Esophagus muscularis mucosa (tissue), 4 donors: ENCODE measurements at regions not wholly inside any gene's neighbourhood (a gene's known extent, or its start where the extent isn't known, plus 50 kb on each side); places are given as distances from the start of the nearest gene placed in this dataset.

Experiments
- DNase-seq: peaks from one replicate; pipeline ENCODE4 v3.0.0-alpha.2; 2017; ENCODE audit errors: extremely low spot score
- H3K27ac ChIP-seq, 4 donors: fragments of 200-600 bp; sonication (generic); replicated peaks in 1 of 4; 1 replicate in 3 of 4; 2 replicates in 1 of 4; pipeline ENCODE4 v1.5.1; 2016 to 2019; ENCODE audit warnings: mild to moderate bottlenecking in 1 of 4
- H3K27me3 ChIP-seq, 4 donors: fragments of 200-600 bp; sonication (generic); one replicate each; pipeline versions ENCODE4 v1.5.1 to v1.6.0; 2016 to 2019
- H3K36me3 ChIP-seq, 4 donors: fragments of 200-600 bp; sonication (generic); one replicate each; pipeline ENCODE4 v1.5.1; 2016 to 2019
- H3K4me1 ChIP-seq, 4 donors: fragments of 200-600 bp; sonication (generic); one replicate each; pipeline ENCODE4 v1.5.1; 2016 to 2019
- H3K4me3 ChIP-seq, 4 donors: fragments of 200-600 bp; sonication (generic); 1 replicate in 2 of 4; 2 replicates in 2 of 4; pipeline ENCODE4 v1.5.1; 2016 to 2019; ENCODE audit warnings: mild to moderate bottlenecking in 4 of 4, moderate library complexity in 1 of 4
- H3K9me3 ChIP-seq, 4 donors: fragments of 200-600 bp; sonication (generic); 1 replicate in 3 of 4; 2 replicates in 1 of 4; pipeline ENCODE4 v1.5.1; 2016 to 2019
- CTCF ChIP-seq, 3 experiments: fragments of 200-600 bp in 2 of 3; fragments of 450-650 bp in 1 of 3; sonication (generic) in 2 of 3; IDR thresholded peaks; one replicate each; pipeline ENCODE4 v1.5.1; 2017 to 2019; ENCODE audit warnings: antibody characterized with exemption in 3 of 3, mild to moderate bottlenecking in 2 of 3, moderate library complexity in 1 of 3
- EP300 ChIP-seq: sonication (generic); formaldehyde crosslinking; IDR thresholded peaks from one replicate; pipeline ENCODE4 v1.6.1; 2017; ENCODE audit warnings: antibody characterized with exemption
- POLR2A ChIP-seq: fragments of 450-650 bp; IDR thresholded peaks from one replicate; pipeline ENCODE4 v1.6.1; 2017; ENCODE audit warnings: antibody characterized with exemption, moderate library complexity, mild to moderate bottlenecking, low read depth
- POLR2AphosphoS5 ChIP-seq, 2 donors: sonication (generic); formaldehyde crosslinking; IDR thresholded peaks; one replicate each; pipeline ENCODE4 v1.6.1; 2017; ENCODE audit warnings: antibody characterized with exemption in 2 of 2
- WGBS: methylation state at CpG from one replicate; pipeline ENCODE4 v1.1.5; 2018; 5-methylcytosine and 5-hydroxymethylcytosine counted together
- intact Hi-C: fragments of 100-400 bp; cut with DNase I; formaldehyde crosslinking; loops from one replicate; pipeline ENCODE4 v1.15.1; 2023

GRCh38 chr6:153575528-153575927 is 444.4 kb upstream of the RGS17 start:
- Histone ChIP-seq H3K4me3 (no peak overlapping the region), H3K4me1 (no peaks in the 10 kb centered on the region), H3K36me3 (no peaks in the 10 kb centered on the region), H3K27ac (no peak overlapping the region), H3K27me3 (no peaks in the 10 kb centered on the region), H3K9me3 (no peaks in the 10 kb centered on the region)
- DNase-seq, result no peak
- WGBS, result 92% methylated on average over 3 of the region's 3 CpGs
- no peak for TF ChIP-seq POLR2A
- TF ChIP-seq EP300, result no peak
- TF ChIP-seq CTCF (IDR thresholded peaks at IDR 0.05), result no peak
- TF ChIP-seq POLR2AphosphoS5 (IDR thresholded peaks at IDR 0.05), result no peak
- intact Hi-C loops, result no loop called here

DNA sequence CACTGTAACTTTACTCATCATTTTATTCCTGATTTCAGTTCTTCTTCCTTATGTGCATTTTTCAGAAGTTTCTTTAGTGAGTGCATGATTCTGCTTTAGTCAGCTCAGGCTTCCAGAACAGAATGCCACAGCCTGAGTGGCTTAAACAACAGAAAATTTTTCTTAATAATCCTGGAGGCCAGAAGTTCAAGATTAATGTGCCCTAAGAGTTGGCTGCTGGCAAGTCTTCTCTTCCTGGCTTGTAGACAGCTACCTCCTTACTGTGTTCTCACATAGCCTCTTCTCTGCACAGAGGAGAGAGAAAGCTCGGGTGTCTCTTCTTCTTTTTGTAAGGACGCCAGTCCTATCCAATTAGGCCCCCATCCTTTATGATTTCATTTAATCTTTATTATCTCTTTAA is 443.1 kb upstream of the RGS17 start:
- H3K27me3 ChIP-seq, result no peaks in the 10 kb centered on the region
- WGBS, result 73% methylated on average over 2 of the region's 2 CpGs

DNA sequence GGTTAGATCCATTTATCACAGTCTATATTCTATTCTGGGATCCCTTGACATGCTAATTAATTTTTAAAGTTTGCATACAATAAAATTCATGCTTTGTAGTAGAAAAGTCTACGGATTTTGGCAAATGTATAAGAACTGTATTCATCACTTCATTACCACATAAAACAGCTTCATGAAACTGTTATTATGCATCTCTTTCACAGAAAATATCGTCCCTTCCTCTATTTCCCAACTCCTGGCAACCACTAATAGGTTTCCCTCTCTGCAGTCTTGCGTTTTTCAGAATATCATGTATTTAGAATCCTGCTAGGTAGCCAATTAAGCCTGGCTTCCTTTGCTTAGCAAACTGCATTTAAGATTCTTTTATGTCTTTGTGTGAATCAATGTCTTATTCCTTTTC is 441.3 kb upstream of the RGS17 start:
- no peak overlapping the region for H3K27ac ChIP-seq
- DNase-seq, result no peak
- H3K27me3 ChIP-seq, result no peaks in the 10 kb centered on the region
- H3K4me1 ChIP-seq, result no peaks in the 10 kb centered on the region
- intact Hi-C loops, result no loop called here
- TF ChIP-seq EP300 (no peak), POLR2A (no peak), POLR2AphosphoS5 (IDR thresholded peaks at IDR 0.05) (no peak), CTCF (IDR thresholded peaks at IDR 0.05) (no peak)
- H3K9me3 ChIP-seq, result no peaks in the 10 kb centered on the region
- WGBS, result 86% methylated on average over 3 of the region's 3 CpGs
- H3K4me3 ChIP-seq, result no peak overlapping the region
- no peaks in the 10 kb centered on the region for H3K36me3 ChIP-seq

More for the DNA sequence above, 443.1 kb upstream of the RGS17 start:
- intact Hi-C loops, result no loop called here
- H3K9me3 ChIP-seq, result no peaks in the 10 kb centered on the region
- H3K4me3 ChIP-seq, result no peak overlapping the region
- TF ChIP-seq POLR2AphosphoS5 (IDR thresholded peaks at IDR 0.05) (no peak), CTCF (IDR thresholded peaks at IDR 0.05) (no peak), EP300 (no peak), POLR2A (no peak)
- no peak overlapping the region for H3K27ac ChIP-seq
- H3K4me1 ChIP-seq, result no peaks in the 10 kb centered on the region
- H3K36me3 ChIP-seq, result no peaks in the 10 kb centered on the region
- DNase-seq, result no peak

DNA sequence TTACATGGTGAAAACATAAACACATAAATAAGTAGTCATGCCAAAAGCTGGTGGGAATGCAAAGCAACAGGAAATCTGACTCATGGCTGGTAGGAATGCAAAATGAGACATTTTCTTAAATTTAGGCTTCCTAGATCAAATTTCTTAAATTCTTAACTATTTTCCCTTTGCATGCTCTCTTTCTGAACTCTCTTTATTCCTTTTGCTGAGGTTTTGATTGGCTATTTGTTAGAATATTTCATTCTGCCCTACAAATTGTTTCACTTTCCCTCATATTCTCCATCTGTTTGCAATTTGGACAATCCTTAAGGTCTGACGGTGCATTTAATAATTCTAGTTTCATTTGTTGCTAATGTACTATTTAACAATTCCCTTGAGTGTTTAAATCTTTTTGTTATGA is 437.5 kb upstream of the RGS17 start:
- no peaks in the 10 kb centered on the region for H3K36me3 ChIP-seq
- H3K4me1 ChIP-seq, result no peaks in the 10 kb centered on the region
- 44% methylated on average over 1 of the region's 1 CpG for WGBS
- H3K9me3 ChIP-seq, result no peaks in the 10 kb centered on the region
- no peak overlapping the region for H3K4me3 ChIP-seq
- intact Hi-C loops, result no loop called here
- no peak overlapping the region for H3K27ac ChIP-seq
- TF ChIP-seq EP300, result no peak
- no peak for TF ChIP-seq POLR2AphosphoS5 (IDR thresholded peaks at IDR 0.05)
- no peak for TF ChIP-seq CTCF (IDR thresholded peaks at IDR 0.05)
- H3K27me3 ChIP-seq, result no peaks in the 10 kb centered on the region
- no peak for DNase-seq

DNA sequence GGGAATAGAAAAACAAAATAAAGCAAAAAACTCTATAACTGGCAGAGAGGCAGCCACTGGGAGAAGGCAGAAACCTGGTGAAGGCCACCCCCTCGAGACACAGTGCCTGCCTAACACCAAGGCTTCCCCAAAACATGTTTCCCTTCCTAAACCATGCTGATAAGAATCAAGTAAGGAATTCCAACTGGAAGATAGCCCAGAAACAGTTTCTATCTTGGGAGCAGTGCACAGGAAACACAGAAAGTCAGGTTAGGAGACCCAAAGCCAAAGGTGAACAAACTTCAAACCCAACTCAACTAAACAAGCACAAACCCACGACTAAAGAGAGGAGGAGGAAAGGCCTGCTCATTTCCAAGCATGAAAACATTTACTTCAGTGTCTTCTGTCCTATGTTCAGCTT is 433.7 kb upstream of the RGS17 start:
- intact Hi-C loops, result no loop called here
- no peaks in the 10 kb centered on the region for H3K9me3 ChIP-seq
- no peaks in the 10 kb centered on the region for H3K27me3 ChIP-seq
- H3K4me3 ChIP-seq, result no peak overlapping the region
- H3K27ac ChIP-seq, result no peak overlapping the region
- WGBS, result 41% methylated on average over 2 of the region's 2 CpGs
- TF ChIP-seq CTCF (IDR thresholded peaks at IDR 0.05), result no peak
- no peak for TF ChIP-seq POLR2A
- no peak for TF ChIP-seq EP300
- TF ChIP-seq POLR2AphosphoS5 (IDR thresholded peaks at IDR 0.05), result no peak
- H3K4me1 ChIP-seq, result no peaks in the 10 kb centered on the region
- H3K36me3 ChIP-seq, result no peaks in the 10 kb centered on the region
- no peak for DNase-seq
